Heart left ventricle (tissue), 13 donors: ENCODE measurements at regions not wholly inside any gene's neighbourhood (a gene's known extent, or its start where the extent isn't known, plus 50 kb on each side); places are given as distances from the start of the nearest gene placed in this dataset.

Experiments used
- CTCF ChIP-seq, 12 donors: fragments of 200-600 bp; sonication (generic) in 4 of 12; IDR thresholded peaks; one replicate each; pipeline versions ENCODE4 v1.5.0 to v1.8.0; 2018 to 2022; ENCODE audit warnings: antibody characterized with exemption in 12 of 12, mild to moderate bottlenecking in 5 of 12
- POLR2A ChIP-seq, 2 donors: fragments of 450-650 bp; IDR thresholded peaks; one replicate each; pipeline ENCODE4 v1.6.1; 2017; ENCODE audit warnings: antibody characterized with exemption in 2 of 2, mild to moderate bottlenecking in 2 of 2, moderate library complexity in 2 of 2
- donor health status: ischemic (EF 13 %, LVEDD 7.1; RV severe dilation, severe dysfunction).
- donor health status: DM: no; HTN: yes; CAD: no.
- donor health status: DM: no; HTN: no; CAD: no.
- donor health status: ischemic (EF 25% LVEDD 6.9; RV normal size, moderate dysfunction).
- donor health status: ischemic (EF 25% LVEDD 5.7; RV mildly dilated, moderate dysfunction).
- donor health status: ischemic (EF 35%, LVEDD 5.7; RV mildly dilated, moderate dysfunction).
- donor health status: nonischemic (EF 11% LVEDD 7.7; RV severe dilation, severe dysfunction).
- donor health status: DM: yes; HTN: yes; CAD: no.
- donor health status: PGD.
- donor health status: ischemic (EF 29% LVEDD 5.4; RV normal size, mild dysfunction).
- donor health status: nonischemic (EF 23%, LVEDD 6.1; RV moderate dilation, normal function).

- no peak for TF ChIP-seq CTCF (IDR thresholded peaks at IDR 0.05)
- TF ChIP-seq POLR2A (IDR thresholded peaks at IDR 0.05) = no peak
These were observed 178.1 kb upstream of the VASH1 start for GRCh38 chr14:76583174-76583573.
